Endothelial cell of umbilical vein (primary cell): ENCODE measurements at regions not wholly inside any gene's neighbourhood (a gene's known extent, or its start where the extent isn't known, plus 50 kb on each side); places are given as distances from the start of the nearest gene placed in this dataset.

ENCODE experiments used
- BruUV-seq: library from RNA; stranded (reverse); fragments of 400-500 nt; replicated peaks from 2 replicates; lab custom pipeline; 2021; lab: Mats Ljungman, UMichigan
- CTCF ChIA-PET: fragments of 300-600, 350-600 bp; sonication (Branson Sonifier 250); formaldehyde crosslinking; loops from one replicate; lab custom pipeline; 2021; ENCODE audit warnings: antibody characterized with exemption, inconsistent platforms; lab: Charles Lee
- POLR2A ChIA-PET: fragments of 300-600, 350-600 bp; sonication (Branson Sonifier 250); formaldehyde crosslinking; loops from one replicate; lab custom pipeline; 2021; ENCODE audit warnings: antibody characterized with exemption, inconsistent platforms; lab: Charles Lee
- DNase-seq: peaks from one replicate; pipeline ENCODE4 v3.0.0-alpha.2; 2011; ENCODE audit warnings: low read depth, low spot score
- FAIRE-seq: peaks from 2 replicates; lab custom pipeline; 2011; peaks lifted over from hg19 to GRCh38; lab: Jason Lieb, UNC
- H2AFZ ChIP-seq: 2 replicates; pipeline ENCODE4 v1.6.0; 2012; ENCODE audit warnings: low read depth, low read length, control low read depth, inconsistent platforms
- H3K27ac ChIP-seq: 2 replicates; pipeline ENCODE4 v1.5.1; 2011; ENCODE audit warnings: low read depth, mild to moderate bottlenecking, control low read depth, low read length, moderate library complexity; ENCODE audit not compliant: insufficient read depth
- H3K27me3 ChIP-seq, 2 experiments: 2 replicates each; pipeline versions ENCODE4 v1.6.0 to v1.6.1; 2011; ENCODE audit warnings: low read length in 2 of 2, mixed read lengths in 1 of 2; ENCODE audit not compliant: control insufficient read depth in 2 of 2, insufficient read depth in 2 of 2
- H3K36me3 ChIP-seq, 2 experiments: 2 replicates in 1 of 2; 3 replicates in 1 of 2; pipeline ENCODE4 v1.5.1; 2011; ENCODE audit warnings: low read length in 2 of 2, mild to moderate bottlenecking in 1 of 2, moderate library complexity in 1 of 2; ENCODE audit not compliant: control insufficient read depth in 2 of 2, insufficient read depth in 2 of 2; ENCODE audit errors: extremely low read depth in 1 of 2
- H3K4me1 ChIP-seq: 3 replicates; pipeline ENCODE4 v1.5.1; 2011; ENCODE audit warnings: mild to moderate bottlenecking, low read length; ENCODE audit not compliant: control insufficient read depth, insufficient read depth; ENCODE audit errors: extremely low read depth
- H3K4me2 ChIP-seq: 2 replicates; pipeline ENCODE4 v1.6.1; 2011; ENCODE audit warnings: low read length, control low read depth, mixed read lengths; ENCODE audit not compliant: insufficient read depth
- H3K4me3 ChIP-seq, 3 experiments: fragments of 200-600 bp in 1 of 3; sonication (generic), shearing (Covaris generic) in 1 of 3; replicated peaks in 1 of 3; 2 replicates each; pipeline ENCODE4 v1.5.1; 2011 to 2016; ENCODE audit warnings: control low read depth in 3 of 3, low read length in 3 of 3, mild to moderate bottlenecking in 2 of 3, inconsistent platforms in 1 of 3, low read depth in 1 of 3, moderate library complexity in 1 of 3; ENCODE audit not compliant: insufficient read depth in 1 of 3
- H3K79me2 ChIP-seq: 2 replicates; pipeline ENCODE4 v1.6.0; 2012; ENCODE audit warnings: low read length, inconsistent platforms; ENCODE audit not compliant: control insufficient read depth, insufficient read depth
- H3K9ac ChIP-seq: replicated peaks from 2 replicates; pipeline ENCODE3; 2011; ENCODE audit warnings: low read length, control low read depth; ENCODE audit not compliant: insufficient read depth; ENCODE audit errors: extremely low read depth
- H3K9me1 ChIP-seq: replicated peaks from 3 replicates; pipeline ENCODE4 v1.6.0; 2011; ENCODE audit warnings: mild to moderate bottlenecking, low read length; ENCODE audit not compliant: control insufficient read depth, insufficient read depth; ENCODE audit errors: extremely low read depth
- H3K9me3 ChIP-seq: replicated peaks from 2 replicates; pipeline ENCODE4 v1.5.1; 2012; ENCODE audit warnings: low read length, inconsistent platforms; ENCODE audit not compliant: control insufficient read depth, insufficient read depth
- H4K20me1 ChIP-seq: replicated peaks from 2 replicates; pipeline ENCODE3; 2011; ENCODE audit warnings: mild to moderate bottlenecking, low read length; ENCODE audit not compliant: control insufficient read depth, insufficient read depth; ENCODE audit errors: extremely low read depth
- CTCF ChIP-seq, 2 donors: IDR thresholded peaks; 1 replicate in 1 of 2; 2 replicates in 1 of 2; pipeline ENCODE4 v1.5.1; 2011; ENCODE audit warnings: low read length in 2 of 2, mild to moderate bottlenecking in 2 of 2, moderate library complexity in 2 of 2, control low read depth in 1 of 2, inconsistent platforms in 1 of 2, low read depth in 1 of 2; ENCODE audit not compliant: insufficient read depth in 1 of 2; ENCODE audit errors: extremely low read depth in 1 of 2
- EZH2 ChIP-seq: IDR thresholded peaks from 2 replicates; pipeline ENCODE4 v1.6.1; 2012; ENCODE audit warnings: borderline replicate concordance, low read depth, mild to moderate bottlenecking, moderate library complexity, low read length, inconsistent platforms; ENCODE audit not compliant: severe bottlenecking
- FOS ChIP-seq: IDR thresholded peaks from 2 replicates; pipeline ENCODE4 v1.6.1; 2011; ENCODE audit warnings: mild to moderate bottlenecking, low read length, moderate library complexity, borderline replicate concordance; ENCODE audit not compliant: insufficient read depth
- GATA2 ChIP-seq: IDR thresholded peaks from 2 replicates; pipeline ENCODE4 v1.7.0; 2011; ENCODE audit warnings: low read depth, mild to moderate bottlenecking, moderate library complexity, mixed read lengths, low read length; ENCODE audit not compliant: insufficient read length, insufficient read depth
- JUN ChIP-seq: IDR thresholded peaks from 2 replicates; pipeline ENCODE4 v1.6.1; 2011; ENCODE audit warnings: borderline replicate concordance, low read depth; ENCODE audit not compliant: insufficient read length, insufficient read depth
- MAX ChIP-seq: IDR thresholded peaks from 2 replicates; pipeline ENCODE4 v1.6.1; 2011; ENCODE audit not compliant: insufficient read depth, insufficient read length
- MYC ChIP-seq: IDR thresholded peaks from one replicate; pipeline ENCODE4 v1.6.1; 2011; ENCODE audit warnings: mild to moderate bottlenecking, low read depth, low read length
- POLR2A ChIP-seq: IDR thresholded peaks from 2 replicates; pipeline ENCODE4 v1.6.1; 2012; ENCODE audit warnings: low read depth, mild to moderate bottlenecking, control low read depth, low read length
- POLR2AphosphoS5 ChIP-seq: IDR thresholded peaks from 2 replicates; pipeline ENCODE4 v1.6.1; 2012; ENCODE audit warnings: low read depth, mild to moderate bottlenecking, control low read depth, low read length, moderate library complexity; ENCODE audit not compliant: insufficient read depth
- dilution Hi-C: fragments of 300-500 bp; cut with MboI; formaldehyde crosslinking; loops from one replicate; pipeline ENCODE4 v1.15.0; 2019; ENCODE audit warnings: low sequenced_read_pairs; ENCODE audit not compliant: extremely low pct_ligation_motif_present
- intact Hi-C: fragments of 100-400 bp; cut with micrococcal nuclease; formaldehyde crosslinking; loops from one replicate; pipeline ENCODE4 v1.10.0; 2022

- ChIA-PET POLR2A (interaction anchor here (0.7 kb wide), 1 partner anchor 616 kb away, joined by 3 read pairs; no protein-coding TSS in a partner anchor), CTCF (interaction anchor here (0.9 to 1.3 kb wide), 2 partner anchors 8 to 181 kb away, joined by 3 to 4 read pairs; no protein-coding TSS in a partner anchor)
- no peak overlapping the region for H3K27ac ChIP-seq
- H2AFZ ChIP-seq = no peak overlapping the region
- no peak for TF ChIP-seq JUN
- no peak for TF ChIP-seq MYC
- TF ChIP-seq POLR2AphosphoS5 = no peak
- no peak for TF ChIP-seq EZH2
- TF ChIP-seq FOS = no peak
- no peak for TF ChIP-seq MAX
- TF ChIP-seq GATA2 = no peak
- TF ChIP-seq POLR2A = no peak
- no peak for TF ChIP-seq CTCF (IDR thresholded peaks at IDR 0.05; ENCODE audit: extremely low read depth in 1 of 2, insufficient read depth in 1 of 2, low read depth in 1 of 2, low read length in 2 of 2)
- H3K79me2 ChIP-seq = no peaks in the 10 kb centered on the region
- no peaks in the 10 kb centered on the region for H3K9me3 ChIP-seq
- no peak overlapping the region for H3K4me2 ChIP-seq
- no peaks in the 10 kb centered on the region for H4K20me1 ChIP-seq
- DNase-seq (no peak), FAIRE-seq (no peak)
- no peaks in the 10 kb centered on the region for H3K4me1 ChIP-seq
- no peaks in the 10 kb centered on the region for H3K36me3 ChIP-seq
- H3K9ac ChIP-seq = no peak overlapping the region
- no peak overlapping the region for H3K4me3 ChIP-seq
- intact Hi-C loops = no loop called here
- H3K9me1 ChIP-seq = no peaks in the 10 kb centered on the region
- BruUV-seq = no TSS peak
- dilution Hi-C loops = no loop called here
- H3K27me3 ChIP-seq = no peaks in the 10 kb centered on the region
Observed at GRCh38 chr18:11372163-11372562, 222.8 kb upstream of the PIEZO2 start.
